GM12878 (cell line): ENCODE measurements at regions not wholly inside any gene's neighbourhood (a gene's known extent, or its start where the extent isn't known, plus 50 kb on each side); places are given as distances from the start of the nearest gene placed in this dataset.
"Not testable (repeated sequence)": the region's sequence is repeated elsewhere in the genome, so short reads cannot be mapped to it uniquely, and the experiment has no call there.

Experiments used
- NRF1 ChIP-seq: conservative IDR thresholded peaks from 2 replicates; pipeline ENCODE4 v1.6.1; 2011; ENCODE audit warnings: mild to moderate bottlenecking, low read depth, low read length, improper control_type of control experiment
- REST ChIP-seq: IDR thresholded peaks from 2 replicates; pipeline ENCODE4 v1.6.1; 2012; ENCODE audit warnings: mild to moderate bottlenecking, low read depth, low read length
- TF ChIP-seq, protein P1 (sequence below): IDR thresholded peaks from 2 replicates; pipeline ENCODE4 v1.6.1; 2012; ENCODE audit warnings: low read depth, low read length, improper control_type of control experiment

DNA sequence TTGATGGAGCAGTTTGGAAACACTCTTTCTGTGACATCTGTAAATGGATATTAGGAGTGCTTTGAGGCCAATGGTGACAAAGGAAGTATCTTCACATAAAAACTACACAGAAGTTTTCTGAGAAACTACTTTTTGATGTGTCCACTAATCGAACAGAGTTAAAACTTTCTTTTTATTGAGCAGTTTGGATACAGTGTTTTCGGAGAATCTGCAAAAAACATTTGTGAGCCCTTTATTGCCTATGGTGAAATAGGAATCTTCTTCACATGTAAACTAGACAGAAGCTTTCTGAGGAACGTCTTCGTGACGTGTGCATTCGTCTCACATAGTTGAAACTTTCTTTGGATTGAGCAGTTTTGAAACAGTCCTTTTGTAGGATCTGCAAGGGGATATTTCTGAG, 3068.2 kb downstream of the TUBA3C start:
- not testable (repeated sequence) for TF ChIP-seq REST, NRF1
- TF ChIP-seq, protein P1, sequence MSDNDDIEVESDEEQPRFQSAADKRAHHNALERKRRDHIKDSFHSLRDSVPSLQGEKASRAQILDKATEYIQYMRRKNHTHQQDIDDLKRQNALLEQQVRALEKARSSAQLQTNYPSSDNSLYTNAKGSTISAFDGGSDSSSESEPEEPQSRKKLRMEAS = not testable (repeated sequence)
